ENCODE measurements at regions not wholly inside any gene's neighbourhood (a gene's known extent, or its start where the extent isn't known, plus 50 kb on each side); places are given as distances from the start of the nearest gene placed in this dataset.

DNA sequence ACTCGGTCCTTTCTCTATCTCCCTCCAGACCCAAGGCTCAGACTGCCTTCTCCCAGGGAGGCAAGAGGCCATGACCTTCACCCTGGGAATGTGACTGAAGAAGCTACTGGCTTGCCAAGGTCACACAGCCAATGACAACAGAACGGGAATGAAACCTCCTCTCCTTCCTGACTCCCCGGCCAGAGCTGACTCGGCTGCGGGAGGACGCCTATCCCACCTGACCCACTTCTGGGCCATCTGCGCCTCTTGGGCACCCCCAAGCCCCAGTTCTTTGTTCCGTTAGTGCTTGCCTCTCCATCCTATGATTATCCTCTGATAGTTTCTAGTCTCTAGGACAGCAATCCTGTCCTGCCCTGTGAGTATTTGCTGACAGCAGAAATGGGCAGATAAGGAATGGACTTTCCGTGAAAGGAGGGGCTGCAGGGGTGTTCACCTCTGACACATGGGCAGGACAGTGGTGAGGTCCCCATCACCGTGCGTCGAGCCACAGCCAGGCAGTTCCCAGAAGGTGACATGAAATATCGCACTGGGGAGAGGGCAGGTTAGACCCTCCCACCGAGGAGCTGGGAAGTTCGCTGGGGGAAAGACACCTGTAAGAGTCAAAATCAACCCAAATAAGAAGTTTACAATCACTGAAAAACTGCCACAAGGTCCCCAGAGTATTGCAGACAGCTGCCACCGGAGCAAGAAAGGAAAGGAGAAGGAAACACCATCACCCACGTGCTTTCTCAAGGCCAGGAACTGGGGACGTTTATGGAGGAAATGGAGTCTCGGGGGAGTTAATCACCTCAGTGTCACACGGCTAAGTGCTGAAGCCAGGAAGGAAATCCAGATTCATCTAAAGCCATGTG is 63.0 kb downstream of the INSIG1 start:
- DNase-seq = no peak

DNA sequence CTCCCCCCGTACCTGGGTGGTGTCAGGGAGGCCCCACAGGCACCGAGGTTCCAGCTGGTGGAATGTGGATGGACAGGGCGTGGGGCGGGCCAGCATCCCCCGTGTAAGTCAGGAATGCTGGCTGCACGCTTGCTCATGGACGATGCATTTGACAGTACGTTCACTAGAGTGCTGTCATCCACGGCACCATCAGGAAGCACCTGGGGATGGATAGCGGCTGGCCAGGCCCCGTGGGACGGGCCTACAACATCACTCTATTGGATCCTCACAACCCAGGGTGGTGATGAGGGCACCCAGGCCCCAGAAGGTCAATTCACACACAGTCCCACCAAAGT is 63.6 kb downstream of the INSIG1 start:
- no peak for DNase-seq

DNA sequence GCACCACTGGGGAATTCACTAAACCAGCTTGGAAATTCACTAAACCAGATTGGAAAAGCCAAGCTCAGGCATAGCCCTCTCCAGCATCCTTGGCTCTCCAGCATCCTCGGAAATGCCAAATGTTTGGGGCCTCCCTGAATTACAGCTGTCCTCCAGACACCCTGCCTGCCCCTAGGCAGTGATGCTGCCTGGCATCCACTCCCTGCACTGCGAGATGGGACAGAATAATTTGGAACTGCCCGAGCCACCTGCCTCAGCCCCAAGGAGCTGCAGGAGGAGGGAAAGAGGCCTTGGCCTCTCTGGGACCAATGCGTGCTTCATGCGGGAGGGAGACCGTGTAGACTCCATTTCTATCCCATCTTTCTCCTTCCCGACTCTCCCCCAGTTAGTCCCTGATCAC is 64.3 kb downstream of the INSIG1 start:
- DNase-seq = no peak

DNA sequence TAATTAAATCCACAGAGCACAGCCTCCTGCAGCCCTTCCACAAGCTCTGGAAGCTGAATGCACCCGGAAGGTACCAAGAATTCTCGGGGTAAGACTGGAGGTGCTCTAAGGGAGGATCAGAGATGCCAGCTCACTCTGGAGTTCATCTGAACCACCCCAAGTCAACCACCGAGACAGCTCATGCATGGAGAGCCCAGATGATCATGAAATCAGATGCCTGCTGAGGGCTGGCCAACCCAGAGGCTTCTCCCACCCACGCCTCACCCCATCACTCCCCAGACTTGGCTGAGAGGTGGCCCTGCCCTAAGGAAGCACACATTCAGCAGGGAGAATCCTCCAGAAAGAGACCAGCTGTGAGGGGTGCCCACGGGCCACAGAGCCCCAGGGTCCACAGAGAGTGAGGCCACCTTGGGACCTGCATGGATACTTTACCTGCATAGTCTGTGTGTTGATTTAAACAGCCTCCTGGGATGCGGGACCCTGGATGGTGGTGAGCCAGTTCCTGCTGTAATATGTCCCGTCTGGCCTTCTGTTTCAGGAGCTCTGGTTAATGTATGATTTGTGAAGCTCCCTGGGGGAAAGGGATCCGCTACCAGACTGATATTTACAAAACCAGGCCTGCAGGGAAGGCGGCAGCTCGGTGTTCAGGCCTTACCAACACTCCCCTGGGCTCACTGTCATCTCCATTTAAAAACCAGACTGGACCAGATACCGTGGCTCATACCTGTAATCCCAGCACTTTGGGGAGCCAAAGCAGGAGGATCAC is 64.9 kb downstream of the INSIG1 start:
- no peak for DNase-seq

DNA sequence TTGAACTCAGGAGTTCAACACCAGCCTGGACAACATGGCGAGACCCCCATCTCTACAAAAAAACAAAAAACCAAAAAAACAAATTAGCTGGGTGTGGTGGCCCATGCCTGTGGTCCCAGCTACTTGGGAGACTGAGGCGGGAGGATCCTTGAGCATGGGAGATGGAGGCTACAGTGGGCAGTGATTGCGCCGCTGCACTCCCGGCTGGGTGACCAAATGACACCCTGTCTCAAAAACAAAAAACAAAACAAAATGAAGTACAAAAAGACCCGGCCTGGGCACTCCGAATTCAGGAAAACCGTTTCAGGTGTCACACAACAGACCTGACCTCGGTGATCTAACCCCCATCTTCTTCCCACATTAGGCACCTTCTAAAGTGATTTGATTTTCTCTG is 65.5 kb downstream of the INSIG1 start:
- no peak for DNase-seq

DNA sequence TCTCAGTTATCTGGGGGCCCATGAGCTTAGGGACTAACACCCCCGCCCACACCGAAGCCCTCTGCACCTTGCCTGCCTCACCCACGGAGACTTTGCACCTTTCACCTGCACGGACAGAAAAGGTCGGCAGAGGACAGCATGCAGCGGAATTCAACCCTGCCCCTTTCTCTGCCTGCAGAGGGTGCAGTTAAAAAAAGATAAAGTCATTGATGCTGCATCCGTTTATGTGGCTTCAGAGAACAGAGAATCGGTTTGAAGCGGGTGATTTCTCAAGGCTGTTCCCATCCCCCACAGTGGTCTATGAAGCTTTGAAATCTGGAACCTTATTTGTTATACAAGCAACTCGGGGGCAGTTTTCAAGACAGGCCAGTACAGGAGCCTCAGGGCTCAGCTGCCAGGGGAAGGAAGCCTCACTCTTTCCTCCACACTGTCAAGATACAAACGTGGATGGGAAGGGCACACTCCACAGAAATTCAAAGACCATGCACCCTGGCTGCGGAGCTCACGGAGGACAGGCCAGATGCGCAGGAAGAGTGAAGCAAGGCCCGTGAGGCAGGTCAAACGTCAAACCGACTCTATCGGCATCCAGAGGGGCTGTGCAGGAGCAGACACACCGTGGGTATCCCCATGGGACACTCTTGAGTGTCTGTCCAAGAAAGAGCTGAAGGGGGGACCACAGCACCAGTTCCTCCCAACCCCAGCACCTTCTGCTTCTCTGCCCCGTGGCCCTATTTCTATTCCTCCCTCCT is 66.3 kb downstream of the INSIG1 start:
- DNase-seq = no peak

DNA sequence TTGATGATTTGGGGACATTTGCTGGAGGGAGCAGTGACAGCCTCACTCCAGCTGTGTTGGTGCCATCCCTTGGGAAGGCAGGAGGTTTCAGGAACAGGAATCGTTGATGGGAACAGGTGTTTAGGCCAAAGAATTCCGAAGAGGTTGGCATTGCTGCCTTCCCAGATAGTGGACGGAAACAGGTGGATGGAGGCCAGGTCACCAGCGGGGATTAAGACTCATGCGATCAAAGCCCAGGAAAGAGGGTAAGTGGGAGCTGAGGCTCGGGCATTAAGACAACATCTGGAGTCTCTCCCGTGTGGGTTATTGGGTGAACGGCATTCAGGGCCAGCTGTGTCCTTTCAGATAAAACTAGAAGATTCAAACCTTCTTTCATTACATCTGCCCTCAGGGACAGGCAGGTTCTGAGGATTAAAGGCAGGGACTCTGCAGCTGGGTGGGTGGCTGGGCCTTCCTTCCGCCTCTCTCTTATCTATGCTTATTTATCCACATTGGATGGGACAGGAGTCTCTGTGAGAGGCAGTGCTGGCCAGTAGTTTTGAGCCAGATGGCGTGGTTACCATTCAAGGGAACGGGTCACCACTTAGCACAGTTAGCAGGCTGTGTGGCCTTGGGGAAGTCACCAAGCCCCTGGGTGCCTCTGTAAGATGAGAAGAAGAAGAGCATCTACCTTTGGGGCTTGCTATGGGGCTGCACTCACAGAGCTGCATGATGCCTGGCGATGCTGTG is 67.6 kb downstream of the INSIG1 start:
- no peak for DNase-seq

DNA sequence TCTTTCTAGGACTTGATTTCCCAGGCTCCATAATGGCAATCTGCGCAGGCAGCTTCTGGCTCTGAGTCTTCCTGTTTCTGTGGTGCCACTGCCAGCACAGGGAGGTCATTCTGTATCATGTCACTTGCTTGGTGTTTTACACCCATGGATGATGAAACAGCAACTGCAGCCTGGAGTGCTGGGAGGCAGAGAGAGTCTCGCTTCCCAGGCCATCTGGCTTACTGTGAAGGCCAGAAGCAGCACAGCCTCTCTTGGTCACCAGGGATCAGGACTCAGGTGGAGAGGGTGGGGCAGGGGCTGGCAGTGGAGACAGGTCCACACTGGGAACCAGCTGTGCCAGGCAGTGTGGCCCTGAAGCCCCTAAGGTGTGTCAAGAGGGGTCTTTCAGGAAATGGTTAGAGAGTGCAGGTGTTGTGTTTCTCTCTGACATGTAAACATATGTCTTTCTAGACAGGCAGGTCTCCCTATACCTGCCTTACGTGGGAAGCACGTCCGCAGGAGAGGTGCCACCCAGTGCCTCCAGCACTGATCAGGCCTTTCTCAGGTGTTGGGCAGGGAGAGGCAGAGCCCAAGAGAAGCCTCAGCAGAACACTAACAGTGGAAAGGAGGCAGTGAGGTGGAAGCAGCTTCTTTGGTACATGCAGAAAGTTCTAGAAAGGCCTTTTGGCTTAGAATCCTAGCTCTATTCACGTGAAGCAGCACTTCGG is 71.4 kb downstream of the INSIG1 start:
- no peak for DNase-seq

DNA sequence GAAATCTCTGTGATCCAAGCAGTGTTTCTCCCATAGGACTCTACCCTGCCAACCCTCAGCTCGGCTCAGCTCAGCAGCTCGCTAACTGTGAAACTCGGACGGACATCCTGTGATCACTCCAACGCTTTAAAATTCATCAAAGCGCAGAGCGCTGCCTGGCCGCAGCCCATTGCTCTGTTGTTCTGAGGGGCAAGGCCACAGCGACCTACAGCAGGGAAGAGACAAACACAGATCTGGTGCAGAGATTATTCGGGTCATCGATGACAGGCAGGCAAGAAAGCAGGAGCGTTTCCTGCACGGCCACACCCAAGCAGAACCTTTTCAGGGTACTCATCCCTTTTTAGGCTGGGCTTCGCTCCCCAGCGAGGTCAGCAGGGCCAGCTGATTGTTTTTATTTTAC is 72.1 kb downstream of the INSIG1 start:
- no peak for DNase-seq

DNA sequence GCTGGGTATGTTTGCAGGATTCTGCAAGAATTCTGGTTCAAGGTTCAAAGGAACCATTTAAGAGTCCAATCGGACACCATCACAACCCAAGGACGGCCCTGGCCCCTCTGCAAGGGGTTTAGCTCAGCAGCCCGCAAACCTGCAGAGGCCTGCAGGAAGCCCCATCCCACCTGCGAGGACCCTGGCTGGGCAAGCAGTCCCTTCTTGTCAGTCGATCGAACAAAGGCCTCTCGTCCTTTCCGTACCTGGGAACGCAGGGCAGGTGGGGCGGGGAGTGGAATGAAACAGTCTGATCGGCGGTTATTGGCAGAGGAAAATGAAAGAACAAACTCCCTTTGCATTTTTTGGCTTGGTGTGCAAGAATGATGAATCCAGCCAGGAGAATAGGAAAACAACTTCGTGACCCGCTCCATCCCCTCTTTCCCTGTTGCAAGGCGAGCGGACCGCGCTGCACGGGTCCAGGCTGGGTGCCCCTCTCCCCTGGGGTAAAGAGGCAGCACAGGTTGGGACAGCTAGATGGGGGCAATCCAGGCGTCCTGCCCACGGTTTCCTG is 73.7 kb downstream of the INSIG1 start:
- DNase-seq = no peak

DNA sequence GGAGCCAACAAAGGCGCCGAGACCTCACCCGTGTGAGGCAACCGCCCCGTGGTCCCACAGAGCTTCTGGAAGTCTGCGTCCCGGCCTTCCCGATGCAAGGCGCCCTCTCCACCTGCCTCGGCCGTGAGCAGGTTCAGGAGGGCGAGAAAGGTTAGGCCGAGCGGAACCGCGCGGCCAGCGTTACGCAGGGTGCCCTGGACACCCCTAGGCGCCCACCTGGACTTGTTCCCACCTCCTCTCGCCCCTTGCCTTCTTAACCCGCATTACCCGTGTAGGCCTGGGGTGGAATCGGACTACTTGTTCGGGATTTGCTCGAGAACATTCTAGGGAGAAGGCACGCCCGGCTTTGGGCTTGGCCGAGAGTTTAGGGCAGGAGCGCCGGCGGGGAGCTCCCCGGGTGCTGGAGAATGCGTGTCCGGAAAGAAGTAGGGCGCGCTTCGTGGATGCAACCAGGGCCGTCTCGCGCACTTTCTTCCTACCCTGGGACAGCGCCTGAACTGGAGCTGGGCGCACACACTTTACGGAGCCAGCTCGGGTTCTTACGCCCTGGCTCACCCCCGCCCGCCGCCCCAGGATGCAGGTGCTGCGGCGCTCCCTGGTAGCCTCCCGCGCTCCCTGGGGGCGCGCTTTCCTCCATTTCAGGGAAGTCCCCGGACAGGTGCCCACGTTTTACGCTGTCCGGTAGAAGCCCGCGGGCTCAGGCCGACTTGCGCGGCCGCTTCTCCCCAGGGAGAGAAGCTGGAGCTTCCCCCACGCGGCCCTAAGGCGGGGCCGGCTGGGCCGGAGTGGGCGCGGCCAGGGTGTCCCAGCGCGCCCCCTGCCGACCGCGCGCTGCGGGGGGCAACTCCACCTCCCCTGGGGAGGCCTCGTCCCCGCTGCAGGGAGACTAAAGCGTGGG is 74.5 kb downstream of the INSIG1 start:
- DNase-seq = no peak

DNA sequence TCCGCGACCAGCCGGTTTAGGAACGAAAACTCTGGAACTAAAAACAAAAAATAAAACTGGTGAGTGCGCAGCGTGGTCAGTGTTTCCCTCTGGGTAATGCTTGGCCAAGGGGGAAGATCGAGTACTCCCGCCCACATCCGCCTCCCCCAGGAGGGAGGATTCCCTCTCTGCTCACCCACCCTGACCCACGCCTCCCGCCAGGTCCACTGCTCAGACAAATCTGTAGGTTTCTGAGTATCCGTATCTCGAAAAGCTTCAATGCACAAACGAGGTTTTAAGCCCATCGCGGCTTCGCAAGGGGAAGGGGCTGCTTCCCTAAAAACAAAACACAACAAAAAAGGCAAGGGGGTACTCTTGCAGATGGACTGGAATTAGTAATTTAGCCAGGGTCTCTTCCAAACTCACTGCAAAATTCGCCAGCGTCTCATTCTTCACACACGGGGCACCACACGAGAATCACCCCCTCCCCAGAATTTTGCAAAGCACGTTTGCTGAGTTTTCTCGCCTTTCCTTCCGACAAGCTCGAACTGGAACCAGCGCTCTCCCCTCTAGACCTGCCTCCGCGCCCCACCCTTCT is 75.2 kb downstream of the INSIG1 start:
- no peak for DNase-seq

DNA sequence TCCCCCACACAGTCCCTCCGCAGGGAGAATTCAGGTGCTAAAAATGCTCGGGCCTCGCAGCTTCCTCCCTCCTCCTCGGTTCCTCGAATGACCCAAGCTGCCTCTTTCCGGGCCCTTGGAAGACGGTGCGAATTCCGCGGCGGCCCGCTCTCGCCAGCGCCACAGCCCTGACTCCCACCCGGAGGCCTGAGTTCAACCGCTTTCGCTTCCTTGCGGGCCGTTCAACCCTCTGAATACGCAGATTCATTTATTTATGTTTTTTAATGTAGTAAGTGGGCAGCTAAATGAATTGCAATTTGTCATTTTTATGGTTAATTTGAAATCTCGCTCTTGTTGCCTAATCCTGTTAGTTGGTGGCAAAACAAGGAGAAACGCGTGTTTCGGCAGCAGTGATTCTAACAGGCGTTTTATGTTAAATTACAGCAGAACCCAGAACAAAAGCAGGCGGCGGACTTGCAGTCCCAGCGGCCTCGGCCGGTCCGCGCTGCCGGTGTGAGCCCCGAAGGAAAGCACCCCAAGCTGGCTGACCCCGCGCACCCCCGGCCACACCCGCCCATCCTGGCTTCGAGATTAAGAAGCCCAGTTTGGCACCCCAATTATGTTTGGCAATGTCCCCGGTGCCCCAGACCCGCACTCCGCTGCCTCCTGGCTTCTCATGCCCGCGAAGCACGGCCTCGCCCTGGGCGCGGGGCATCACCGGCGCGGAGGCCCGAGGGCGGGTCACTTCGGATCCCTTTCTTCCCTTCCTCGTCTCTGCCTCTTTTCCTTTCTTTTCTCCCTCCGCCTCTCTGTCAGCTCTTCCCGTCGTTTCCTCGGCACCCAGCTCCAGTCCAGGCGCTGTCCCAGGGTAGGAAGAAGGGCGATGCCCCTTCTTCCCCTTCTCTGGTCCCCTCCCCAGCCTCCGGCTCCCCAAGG is 75.9 kb downstream of the INSIG1 start:
- no peak for DNase-seq

DNA sequence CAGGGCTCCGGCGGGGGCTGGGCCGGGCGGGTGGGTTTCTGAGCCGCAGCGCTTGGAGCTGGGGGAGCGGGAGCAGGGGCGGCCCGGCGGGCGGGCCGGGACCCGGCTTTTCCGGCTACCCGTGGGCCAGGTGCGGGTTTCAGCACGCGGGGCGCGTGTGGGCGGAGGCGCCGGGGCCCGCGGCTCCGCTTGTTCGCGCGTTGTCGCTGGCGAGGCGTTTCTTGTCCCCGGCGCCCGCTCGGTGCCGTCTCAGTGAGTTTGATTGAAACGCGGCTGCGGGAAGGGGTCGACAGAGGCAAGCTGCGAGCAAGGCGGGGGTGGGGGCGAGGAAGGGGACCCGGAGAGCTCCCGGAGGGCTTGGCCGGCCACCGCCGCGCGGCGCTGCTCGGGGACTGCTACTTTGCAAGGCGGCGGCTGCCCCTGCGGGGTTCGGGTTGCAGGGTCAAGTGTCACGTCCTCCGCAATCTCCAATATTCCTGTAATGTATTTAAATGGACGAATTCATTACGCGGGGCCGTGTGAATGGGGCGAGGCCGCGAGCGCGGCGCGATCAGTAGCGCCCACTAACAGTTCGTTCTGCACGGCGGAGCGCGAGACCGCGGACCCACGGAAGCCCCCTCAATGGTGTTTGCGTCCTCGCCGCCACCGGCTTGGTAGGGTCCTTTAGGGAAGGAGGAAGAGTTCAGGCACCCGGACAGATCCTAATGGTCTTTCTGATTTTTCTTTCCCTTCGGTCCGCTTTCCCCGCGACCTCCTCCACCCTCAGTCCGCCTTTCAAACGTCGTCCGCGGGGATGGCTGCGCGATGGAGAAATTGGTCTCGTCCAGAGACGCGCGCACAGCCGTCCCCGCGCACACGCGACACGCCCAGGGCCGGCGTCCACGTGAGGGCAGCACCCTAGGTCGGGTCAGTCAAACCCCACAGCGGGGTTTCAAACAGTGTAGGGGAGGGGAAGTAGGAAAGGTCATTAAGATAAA is 76.9 kb downstream of the INSIG1 start:
- DNase-seq = no peak

DNA sequence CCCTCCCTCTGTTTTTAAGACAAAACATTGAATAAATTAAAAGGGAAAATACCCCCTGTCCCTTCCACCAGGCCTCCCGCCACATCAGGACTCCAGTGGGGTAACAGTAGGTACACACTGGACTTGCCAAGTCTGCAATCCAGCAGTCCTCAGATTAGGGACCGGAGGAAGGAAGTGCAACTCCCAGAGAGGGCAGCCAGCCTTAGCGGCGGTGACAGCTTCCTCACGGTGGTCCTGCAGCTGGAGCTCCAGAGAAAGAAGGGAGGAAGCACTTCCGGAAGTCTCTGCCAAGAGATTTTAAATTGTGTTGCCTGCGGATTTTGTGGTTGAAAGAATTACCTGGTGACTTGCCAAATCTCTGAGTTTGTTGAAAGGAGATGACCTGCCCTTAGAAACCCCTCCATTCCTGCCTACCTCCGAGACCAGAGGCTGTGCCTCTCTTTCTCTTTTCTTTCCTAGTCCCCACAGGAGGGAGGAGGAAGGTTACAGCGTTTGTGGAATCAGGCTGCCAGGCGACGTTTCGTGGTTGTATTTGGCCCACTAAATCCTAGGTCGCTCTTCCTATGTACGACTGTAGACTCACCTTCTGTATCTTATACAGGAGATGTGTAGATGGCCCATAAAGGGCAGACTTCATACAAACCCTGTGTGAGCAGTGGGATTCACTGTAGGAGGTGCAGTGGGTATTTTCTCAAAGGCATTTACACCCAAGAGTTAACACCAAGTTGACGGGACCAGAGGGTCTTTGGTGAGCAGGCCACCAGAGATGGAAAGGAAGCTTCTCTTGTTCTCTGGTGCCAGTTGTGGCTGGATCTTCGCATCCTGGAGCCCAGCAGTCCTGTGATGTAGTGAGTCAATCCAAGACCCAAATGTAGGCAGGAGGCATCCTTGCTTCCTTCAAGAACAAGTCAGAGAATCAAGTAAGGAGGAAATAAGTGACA is 77.9 kb downstream of the INSIG1 start:
- no peak for DNase-seq

DNA sequence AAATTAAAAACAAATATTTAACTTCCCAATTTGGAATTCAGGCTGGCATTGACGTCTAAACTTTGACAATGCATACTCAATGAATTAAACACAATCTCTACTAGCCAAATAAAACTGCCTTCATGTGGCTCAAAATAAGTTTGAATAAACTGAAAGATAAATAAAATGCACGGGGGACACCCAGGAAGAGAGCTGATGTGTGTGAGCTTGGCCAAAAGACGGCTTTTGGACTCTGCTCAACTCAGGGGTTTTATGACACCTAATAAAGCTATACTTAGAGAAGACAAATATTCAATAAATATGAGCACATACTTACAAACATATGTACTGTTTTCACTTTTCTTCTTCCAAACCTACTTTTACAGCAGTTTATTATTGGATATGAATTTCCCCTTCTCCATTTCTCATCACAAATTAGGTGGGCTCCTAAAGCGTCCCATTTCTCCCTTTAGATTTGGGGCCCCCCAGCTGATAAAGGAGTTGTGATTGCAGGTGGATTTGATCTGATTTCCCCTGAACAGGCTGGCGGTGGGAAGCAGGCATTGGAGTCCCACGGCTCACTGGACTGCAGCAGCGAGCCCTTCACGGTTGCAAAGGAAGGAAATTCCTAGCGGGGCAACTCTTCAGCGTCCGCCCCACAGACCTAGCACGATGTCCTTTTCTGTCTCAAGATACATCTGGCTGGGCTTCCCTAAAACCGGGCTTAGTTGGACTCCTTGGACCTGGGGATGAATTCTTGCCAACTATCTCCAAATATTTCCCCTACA is 79.6 kb downstream of the INSIG1 start:
- DNase-seq = no peak

All from NCI-H1092 (cell line).